ENCODE measurements at regions not wholly inside any gene's neighbourhood (a gene's known extent, or its start where the extent isn't known, plus 50 kb on each side); places are given as distances from the start of the nearest gene placed in this dataset.

GRCh38 chr4:24411806-24412205, 172.5 kb downstream of the DHX15 start:
- H3K27me3 ChIP-seq (replicated peaks in 1 of 4; ENCODE audit: control insufficient read depth in 3 of 4, extremely low read depth in 1 of 4, insufficient read depth in 3 of 4, low read length in 3 of 4) = peaks cover 0 to 12% (median 4%) of the 10 kb centered on the region in 4 experiments; a peak in 4 of 7 replicates
- no peak overlapping the region for H2BK15ac ChIP-seq (ENCODE audit: low read length)
- no peak overlapping the region for H3K4me3 ChIP-seq (ENCODE audit: extremely low read depth in 1 of 4, insufficient read depth in 2 of 4, low read depth in 3 of 4, low read length in 4 of 4)
- H3K79me1 ChIP-seq (ENCODE audit: low read depth, low read length) = no peaks in the 10 kb centered on the region
- FAIRE-seq (no peak), DNase-seq (ENCODE audit: low read depth in 1 of 2, low spot score in 2 of 2) (no peak)
- H3K9me3 ChIP-seq (ENCODE audit: insufficient read depth in 2 of 2, low read depth in 1 of 2, low read length in 1 of 2) = 0 out of 4 replicates have a peak, but pooled peaks cover 0 to 3% of the 10 kb centered on the region in 2 experiments
- no peaks in the 10 kb centered on the region for H4K20me1 ChIP-seq (replicated peaks in 1 of 2; ENCODE audit: control insufficient read depth in 1 of 2, insufficient read depth in 2 of 2, low read length in 2 of 2)
- WGBS, 2 experiments (ENCODE audit: extremely low coverage in 1 of 2, insufficient coverage in 1 of 2, insufficient read length in 1 of 2, insufficient replicate concordance in 2 of 2, low coverage in 1 of 2, low lambda C conversion rate in 2 of 2, missing lambda C conversion rate in 1 of 2) = 88% methylated on average over 2 of the region's 2 CpGs; no CpG with 5 or more reads in 1 of the 2 experiments
- no peak overlapping the region for H4K5ac ChIP-seq (ENCODE audit: insufficient read length, low read depth, low read length)
- no peak overlapping the region for H2BK5ac ChIP-seq (ENCODE audit: low read depth, low read length)
- H3K9ac ChIP-seq (replicated peaks in 1 of 4; ENCODE audit: extremely low read depth in 1 of 4, low read depth in 3 of 4, low read length in 3 of 4) = no peak overlapping the region
- H3K27ac ChIP-seq (ENCODE audit: low read depth, low read length) = no peak overlapping the region
- no peaks in the 10 kb centered on the region for H3K23me2 ChIP-seq (ENCODE audit: low read depth, low read length)
- H2AFZ ChIP-seq (ENCODE audit: low read length) = no peak overlapping the region
- no peak overlapping the region for H3K14ac ChIP-seq (ENCODE audit: insufficient read length)
- POLR2A ChIA-PET (ENCODE audit: partially characterized antibody) = no interaction called here
- H3K56ac ChIP-seq (replicated peaks; ENCODE audit: insufficient read length, low read depth, low read length) = no peak overlapping the region
- no peak overlapping the region for H2BK20ac ChIP-seq (ENCODE audit: low read length)
- no peak overlapping the region for H4K8ac ChIP-seq (ENCODE audit: extremely low read depth, insufficient read depth, low read length)
- CTCF ChIA-PET (ENCODE audit: partially characterized antibody) = interaction anchor here (1.1 to 3.9 kb wide), 5 partner anchors 9 to 1458 kb away, joined by 3 to 12 read pairs (median 4); no protein-coding TSS in a partner anchor
- no peak overlapping the region for H3K4me2 ChIP-seq (ENCODE audit: insufficient read depth in 1 of 2, low read depth in 2 of 2, low read length in 2 of 2)
- peaks cover 0 to 3% (median 1%) of the 10 kb centered on the region in 4 experiments; a peak in 4 of 7 replicates for H3K4me1 ChIP-seq (replicated peaks in 1 of 4; ENCODE audit: control insufficient read depth in 3 of 4, insufficient read depth in 4 of 4, low read length in 3 of 4)
- no peaks in the 10 kb centered on the region for H3K36me3 ChIP-seq (ENCODE audit: control insufficient read depth in 2 of 4, insufficient read depth in 4 of 4, low read length in 3 of 4)
- no peak overlapping the region for H4K91ac ChIP-seq (replicated peaks; ENCODE audit: insufficient read length, low read length)
- no peak overlapping the region for H2AK5ac ChIP-seq (ENCODE audit: low read depth, low read length)
- no peak overlapping the region for H2BK12ac ChIP-seq (ENCODE audit: low read depth, low read length)
- H3K18ac ChIP-seq (ENCODE audit: extremely low read depth, low read length) = no peak overlapping the region
- no peaks in the 10 kb centered on the region for H3K79me2 ChIP-seq (ENCODE audit: control insufficient read depth in 1 of 2, insufficient read depth in 2 of 2, low read length in 2 of 2)
- no peak overlapping the region for H3K23ac ChIP-seq (ENCODE audit: insufficient read length)
- H3K4ac ChIP-seq (replicated peaks; ENCODE audit: insufficient read length, low read depth, low read length) = no peak overlapping the region
- H2BK120ac ChIP-seq (replicated peaks; ENCODE audit: low read depth, low read length) = no peak overlapping the region
- TF ChIP-seq CBX8 (IDR thresholded peaks at IDR 0.05; ENCODE audit: borderline replicate concordance, low read depth, low read length) (no peak), EP300 (IDR thresholded peaks at IDR 0.05; ENCODE audit: borderline replicate concordance in 1 of 2, low read depth in 2 of 2, low read length in 2 of 2) (no peak), SP1 (IDR thresholded peaks at IDR 0.05; ENCODE audit: low read depth, low read length) (no peak), KDM5A (IDR thresholded peaks at IDR 0.05; ENCODE audit: low read length) (no peak), CREB1 (IDR thresholded peaks at IDR 0.05) (no peak), USF2 (IDR thresholded peaks at IDR 0.05; ENCODE audit: low read length) (no peak), ZNF274 (IDR thresholded peaks at IDR 0.05; ENCODE audit: borderline replicate concordance, extremely low read depth, low read length) (no peak), POLR2A (IDR thresholded peaks at IDR 0.05; ENCODE audit: control extremely low read depth in 1 of 2, low read depth in 2 of 2, low read length in 2 of 2) (no peak), NANOG (IDR thresholded peaks at IDR 0.05; ENCODE audit: insufficient read depth, low read depth, low read length, poor library complexity, severe bottlenecking) (no peak), EZH2 (IDR thresholded peaks at IDR 0.05; ENCODE audit: low read depth, low read length, severe bottlenecking) (no peak), RNF2 (IDR thresholded peaks at IDR 0.05; ENCODE audit: borderline replicate concordance, low read depth, low read length, missing control alignments, poor library complexity, severe bottlenecking) (no peak)
- TF ChIP-seq, protein P1, sequence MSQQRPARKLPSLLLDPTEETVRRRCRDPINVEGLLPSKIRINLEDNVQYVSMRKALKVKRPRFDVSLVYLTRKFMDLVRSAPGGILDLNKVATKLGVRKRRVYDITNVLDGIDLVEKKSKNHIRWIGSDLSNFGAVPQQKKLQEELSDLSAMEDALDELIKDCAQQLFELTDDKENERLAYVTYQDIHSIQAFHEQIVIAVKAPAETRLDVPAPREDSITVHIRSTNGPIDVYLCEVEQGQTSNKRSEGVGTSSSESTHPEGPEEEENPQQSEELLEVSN (IDR thresholded peaks at IDR 0.05) = no peak
